ENCODE measurements at regions not wholly inside any gene's neighbourhood (a gene's known extent, or its start where the extent isn't known, plus 50 kb on each side); places are given as distances from the start of the nearest gene placed in this dataset.

- TF ChIP-seq ZC3H13 (CRISPR knock-in tag; IDR thresholded peaks at IDR 0.05) (no peak), RFX5 (IDR thresholded peaks at IDR 0.05; ENCODE audit: low read depth, low read length) (no peak), TCF7L2 (IDR thresholded peaks at IDR 0.05; ENCODE audit: low read depth, low read length) (no peak), ZNF850 (CRISPR knock-in tag; conservative IDR thresholded peaks at IDR 0.05) (no peak), SP2 (CRISPR knock-in tag; IDR thresholded peaks at IDR 0.05) (no peak), ETV6 (CRISPR knock-in tag; conservative IDR thresholded peaks at IDR 0.05) (no peak), NR2F2 (IDR thresholded peaks at IDR 0.05; ENCODE audit: borderline replicate concordance, low read depth) (no peak), CHCHD3 (CRISPR knock-in tag; IDR thresholded peaks at IDR 0.05) (no peak), TGIF2 (CRISPR knock-in tag; IDR thresholded peaks at IDR 0.05) (no peak), SMC3 (IDR thresholded peaks at IDR 0.05; ENCODE audit: low read length) (no peak)
These were observed 69.9 kb upstream of the ZC3H11B start for GRCh38 chr1:219682788-219683187.

Measured in HepG2 (cell line).